ENCODE measurements at regions not wholly inside any gene's neighbourhood (a gene's known extent, or its start where the extent isn't known, plus 50 kb on each side); places are given as distances from the start of the nearest gene placed in this dataset.

- no peaks in the 10 kb centered on the region for H3K36me3 ChIP-seq (replicated peaks in 1 of 2; ENCODE audit: control insufficient read depth in 2 of 2, insufficient read depth in 2 of 2, low read length in 2 of 2)
- no peak overlapping the region for H3K27ac ChIP-seq (replicated peaks; ENCODE audit: low read length)
- H4K91ac ChIP-seq (ENCODE audit: low read depth, low read length, poor library complexity) = no peak overlapping the region
- H3K23ac ChIP-seq (ENCODE audit: low read depth, low read length, poor library complexity) = no peak overlapping the region
- no peak overlapping the region for H4K8ac ChIP-seq (ENCODE audit: low read depth, low read length)
- DNase-seq (ENCODE audit: low spot score) = no peak
- H3K4me1 ChIP-seq (ENCODE audit: control insufficient read depth in 2 of 2, insufficient read depth in 1 of 2, low read depth in 1 of 2, low read length in 2 of 2) = peaks cover 0 to 3% of the 10 kb centered on the region in 2 donors
- H3K4me3 ChIP-seq (ENCODE audit: low read length in 2 of 2) = no peak overlapping the region
- no peak overlapping the region for H2AK5ac ChIP-seq (ENCODE audit: low read depth, low read length)
- H2BK15ac ChIP-seq (ENCODE audit: low read length) = no peak overlapping the region
- no peaks in the 10 kb centered on the region for H3K9me3 ChIP-seq (replicated peaks in 1 of 2; ENCODE audit: control insufficient read depth in 2 of 2, insufficient read depth in 1 of 2, low read depth in 1 of 2, low read length in 2 of 2)
- H2BK120ac ChIP-seq (ENCODE audit: low read depth, low read length) = no peak overlapping the region
- H3K27me3 ChIP-seq (ENCODE audit: control insufficient read depth in 3 of 3, insufficient read depth in 3 of 3, low read depth in 1 of 3, low read length in 3 of 3) = peaks cover 0 to 5% (median 0%) of the 10 kb centered on the region in 3 experiments
- H2BK5ac ChIP-seq (ENCODE audit: low read length) = no peak overlapping the region
- H2AFZ ChIP-seq (ENCODE audit: low read length) = no peak overlapping the region
- H3K4me2 ChIP-seq (ENCODE audit: insufficient read depth, low read length, poor library complexity, severe bottlenecking) = no peak overlapping the region
- no peak overlapping the region for H3K4ac ChIP-seq (ENCODE audit: low read length)
- no peak overlapping the region for H3K18ac ChIP-seq (ENCODE audit: low read length)
- no peak overlapping the region for H2BK12ac ChIP-seq (ENCODE audit: low read length)
- no peak overlapping the region for H3K9ac ChIP-seq (ENCODE audit: low read depth, low read length, poor library complexity)
- no CpG with 5 or more reads among the region's 2 CpGs for WGBS, 2 donors (ENCODE audit: extremely low coverage in 2 of 2, insufficient read length in 2 of 2, insufficient replicate concordance in 1 of 2)
- no peak overlapping the region for H3K14ac ChIP-seq (ENCODE audit: low read length)
- H3K79me1 ChIP-seq (ENCODE audit: low read depth, low read length) = no peaks in the 10 kb centered on the region
These were observed 187.2 kb downstream of the SHQ1 start for GRCh38 chr3:72661115-72661457.

DNA sequence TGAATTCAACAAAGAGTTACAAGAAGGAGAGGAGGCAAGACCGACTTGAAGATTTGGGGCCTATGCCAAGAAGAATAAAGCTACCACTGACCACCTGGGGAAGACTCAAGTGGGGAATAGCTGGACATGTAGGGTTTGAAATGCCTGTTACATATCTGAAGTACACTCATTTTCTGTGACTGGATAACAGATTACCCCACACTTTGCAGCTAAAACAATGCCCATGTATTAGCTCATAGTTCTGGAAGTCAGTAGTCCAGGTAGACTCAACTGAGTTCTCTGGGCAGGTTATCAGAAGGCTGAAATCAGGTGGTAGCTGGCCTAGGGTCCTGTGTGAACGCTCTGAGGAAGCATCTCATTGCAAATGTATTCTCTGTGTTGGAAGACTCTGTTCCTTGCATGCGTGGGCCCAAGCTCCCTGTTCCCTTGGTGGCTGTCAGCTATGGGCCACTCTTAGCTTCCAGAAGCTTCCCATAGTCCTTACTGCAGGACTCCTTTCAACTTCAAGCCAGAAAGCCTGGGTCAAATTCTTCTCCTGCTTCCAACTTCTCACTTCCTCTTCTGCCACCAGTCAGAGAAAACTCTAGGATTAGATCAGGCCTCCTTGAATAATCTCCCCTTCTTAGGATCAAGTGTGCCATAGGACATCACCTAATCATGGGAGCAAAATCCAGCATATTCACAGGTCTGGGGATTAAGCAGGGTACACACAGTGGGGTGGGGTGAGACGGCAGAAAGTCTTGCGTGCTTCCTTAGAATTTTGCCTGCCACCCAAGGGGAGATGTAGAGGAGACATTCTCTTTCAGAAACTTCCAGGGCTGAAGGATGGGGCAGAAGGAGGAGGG, 187.8 kb downstream of the SHQ1 start:
- Histone ChIP-seq H4K91ac (ENCODE audit: low read depth, low read length, poor library complexity) (no peak overlapping the region), H3K36me3 (replicated peaks in 1 of 2; ENCODE audit: control insufficient read depth in 2 of 2, insufficient read depth in 2 of 2, low read length in 2 of 2) (no peaks in the 10 kb centered on the region), H2BK12ac (ENCODE audit: low read length) (no peak overlapping the region), H2BK15ac (ENCODE audit: low read length) (no peak overlapping the region), H3K23ac (ENCODE audit: low read depth, low read length, poor library complexity) (no peak overlapping the region), H2BK5ac (ENCODE audit: low read length) (no peak overlapping the region), H3K14ac (ENCODE audit: low read length) (no peak overlapping the region), H3K4ac (ENCODE audit: low read length) (no peak overlapping the region), H3K9ac (ENCODE audit: low read depth, low read length, poor library complexity) (no peak overlapping the region), H3K4me1 (ENCODE audit: control insufficient read depth in 2 of 2, insufficient read depth in 1 of 2, low read depth in 1 of 2, low read length in 2 of 2) (peaks cover 0 to 6% of the 10 kb centered on the region in 2 donors), H2BK120ac (ENCODE audit: low read depth, low read length) (no peak overlapping the region), H2AFZ (ENCODE audit: low read length) (no peak overlapping the region), H3K27ac (replicated peaks; ENCODE audit: low read length) (no peak overlapping the region), H3K9me3 (replicated peaks in 1 of 2; ENCODE audit: control insufficient read depth in 2 of 2, insufficient read depth in 1 of 2, low read depth in 1 of 2, low read length in 2 of 2) (no peaks in the 10 kb centered on the region), H3K79me1 (ENCODE audit: low read depth, low read length) (no peaks in the 10 kb centered on the region), H3K4me2 (ENCODE audit: insufficient read depth, low read length, poor library complexity, severe bottlenecking) (no peak overlapping the region), H3K4me3 (ENCODE audit: low read length in 2 of 2) (no peak overlapping the region), H2AK5ac (ENCODE audit: low read depth, low read length) (no peak overlapping the region), H3K18ac (ENCODE audit: low read length) (no peak overlapping the region), H3K27me3 (ENCODE audit: control insufficient read depth in 3 of 3, insufficient read depth in 3 of 3, low read depth in 1 of 3, low read length in 3 of 3) (peaks cover 0 to 8% (median 0%) of the 10 kb centered on the region in 3 experiments), H4K8ac (ENCODE audit: low read depth, low read length) (no peak overlapping the region)
- DNase-seq (ENCODE audit: low spot score) = no peak
- no CpG with 5 or more reads among the region's 5 CpGs for WGBS, 2 donors (ENCODE audit: extremely low coverage in 2 of 2, insufficient read length in 2 of 2, insufficient replicate concordance in 1 of 2)

GRCh38 chr3:72659596-72659995, 188.6 kb downstream of the SHQ1 start:
- Histone ChIP-seq H3K4me1 (ENCODE audit: control insufficient read depth in 2 of 2, insufficient read depth in 1 of 2, low read depth in 1 of 2, low read length in 2 of 2) (peaks cover 2 to 8% of the 10 kb centered on the region in 2 donors), H3K9ac (ENCODE audit: low read depth, low read length, poor library complexity) (no peak overlapping the region), H3K23ac (ENCODE audit: low read depth, low read length, poor library complexity) (no peak overlapping the region), H3K18ac (ENCODE audit: low read length) (no peak overlapping the region), H2BK12ac (ENCODE audit: low read length) (no peak overlapping the region), H4K8ac (ENCODE audit: low read depth, low read length) (no peak overlapping the region), H2AFZ (ENCODE audit: low read length) (no peak overlapping the region), H3K27ac (replicated peaks; ENCODE audit: low read length) (no peak overlapping the region), H3K4ac (ENCODE audit: low read length) (no peak overlapping the region), H2AK5ac (ENCODE audit: low read depth, low read length) (no peak overlapping the region), H3K79me1 (ENCODE audit: low read depth, low read length) (no peaks in the 10 kb centered on the region), H3K36me3 (replicated peaks in 1 of 2; ENCODE audit: control insufficient read depth in 2 of 2, insufficient read depth in 2 of 2, low read length in 2 of 2) (no peaks in the 10 kb centered on the region), H3K4me3 (ENCODE audit: low read length in 2 of 2) (no peak overlapping the region), H2BK15ac (ENCODE audit: low read length) (no peak overlapping the region), H3K4me2 (ENCODE audit: insufficient read depth, low read length, poor library complexity, severe bottlenecking) (no peak overlapping the region), H3K9me3 (replicated peaks in 1 of 2; ENCODE audit: control insufficient read depth in 2 of 2, insufficient read depth in 1 of 2, low read depth in 1 of 2, low read length in 2 of 2) (no peaks in the 10 kb centered on the region), H4K91ac (ENCODE audit: low read depth, low read length, poor library complexity) (no peak overlapping the region), H3K27me3 (ENCODE audit: control insufficient read depth in 3 of 3, insufficient read depth in 3 of 3, low read depth in 1 of 3, low read length in 3 of 3) (peaks cover 0 to 16% (median 0%) of the 10 kb centered on the region in 3 experiments), H2BK120ac (ENCODE audit: low read depth, low read length) (no peak overlapping the region), H2BK5ac (ENCODE audit: low read length) (no peak overlapping the region), H3K14ac (ENCODE audit: low read length) (no peak overlapping the region)
- WGBS, 2 donors (ENCODE audit: extremely low coverage in 2 of 2, insufficient read length in 2 of 2, insufficient replicate concordance in 1 of 2) = no CpG with 5 or more reads among the region's 3 CpGs
- DNase-seq (ENCODE audit: low spot score) = no peak

DNA sequence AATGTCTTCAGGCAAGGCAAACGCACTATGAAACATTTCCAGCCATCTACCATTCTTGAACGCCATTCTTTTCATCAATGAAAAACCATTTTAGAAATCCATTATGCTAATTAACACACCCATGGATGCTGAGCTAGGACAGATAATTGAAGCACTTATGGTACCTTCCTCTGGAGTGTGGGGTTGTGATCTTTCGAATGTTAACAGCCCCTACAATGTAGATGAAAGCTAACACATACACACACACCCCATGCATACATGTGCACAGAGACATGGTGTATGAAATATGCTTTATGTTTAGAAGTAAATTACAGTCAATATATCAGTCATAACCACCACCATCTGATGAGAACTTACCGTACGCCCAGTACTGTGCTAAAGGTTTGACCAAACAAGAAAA, 189.1 kb downstream of the SHQ1 start:
- Histone ChIP-seq H4K91ac (ENCODE audit: low read depth, low read length, poor library complexity) (no peak overlapping the region), H2BK12ac (ENCODE audit: low read length) (no peak overlapping the region), H3K4me2 (ENCODE audit: insufficient read depth, low read length, poor library complexity, severe bottlenecking) (no peak overlapping the region), H2BK5ac (ENCODE audit: low read length) (no peak overlapping the region), H3K9ac (ENCODE audit: low read depth, low read length, poor library complexity) (no peak overlapping the region), H3K23ac (ENCODE audit: low read depth, low read length, poor library complexity) (no peak overlapping the region), H3K4me3 (ENCODE audit: low read length in 2 of 2) (no peak overlapping the region), H3K18ac (ENCODE audit: low read length) (no peak overlapping the region), H3K36me3 (replicated peaks in 1 of 2; ENCODE audit: control insufficient read depth in 2 of 2, insufficient read depth in 2 of 2, low read length in 2 of 2) (no peaks in the 10 kb centered on the region), H3K27me3 (ENCODE audit: control insufficient read depth in 3 of 3, insufficient read depth in 3 of 3, low read depth in 1 of 3, low read length in 3 of 3) (peaks cover 0 to 16% (median 0%) of the 10 kb centered on the region in 3 experiments), H2BK120ac (ENCODE audit: low read depth, low read length) (no peak overlapping the region), H2AK5ac (ENCODE audit: low read depth, low read length) (no peak overlapping the region), H3K9me3 (replicated peaks in 1 of 2; ENCODE audit: control insufficient read depth in 2 of 2, insufficient read depth in 1 of 2, low read depth in 1 of 2, low read length in 2 of 2) (no peaks in the 10 kb centered on the region), H2AFZ (ENCODE audit: low read length) (no peak overlapping the region), H3K4ac (ENCODE audit: low read length) (no peak overlapping the region), H3K14ac (ENCODE audit: low read length) (no peak overlapping the region), H3K4me1 (ENCODE audit: control insufficient read depth in 2 of 2, insufficient read depth in 1 of 2, low read depth in 1 of 2, low read length in 2 of 2) (peaks cover 2 to 8% of the 10 kb centered on the region in 2 donors), H3K27ac (replicated peaks; ENCODE audit: low read length) (no peak overlapping the region), H3K79me1 (ENCODE audit: low read depth, low read length) (no peaks in the 10 kb centered on the region), H2BK15ac (ENCODE audit: low read length) (no peak overlapping the region), H4K8ac (ENCODE audit: low read depth, low read length) (no peak overlapping the region)
- DNase-seq (ENCODE audit: low spot score) = no peak
- no CpG with 5 or more reads among the region's 5 CpGs for WGBS, 2 donors (ENCODE audit: extremely low coverage in 2 of 2, insufficient read length in 2 of 2, insufficient replicate concordance in 1 of 2)

Measured in neuronal stem cell (in vitro differentiated cells).